GM12892 (cell line): ENCODE measurements at regions not wholly inside any gene's neighbourhood (a gene's known extent, or its start where the extent isn't known, plus 50 kb on each side); places are given as distances from the start of the nearest gene placed in this dataset.

ENCODE experiments used
- POLR2A ChIP-seq: IDR thresholded peaks from 2 replicates; pipeline ENCODE4 v1.6.1; 2011; ENCODE audit warnings: low read depth, low read length, control low read depth
- POLR2AphosphoS5 ChIP-seq: IDR thresholded peaks from 2 replicates; pipeline ENCODE4 v1.6.1; 2011; ENCODE audit warnings: low read depth, low read length, control low read depth
- TAF1 ChIP-seq: IDR thresholded peaks from 2 replicates; pipeline ENCODE4 v1.6.1; 2011; ENCODE audit warnings: low read depth, mild to moderate bottlenecking, control low read depth, low read length, borderline replicate concordance

- TF ChIP-seq POLR2AphosphoS5 (no peak), POLR2A (no peak), TAF1 (no peak)
Measured at GRCh38 chr4:26235500-26235899, 85.3 kb upstream of the RBPJ start.
